ENCODE measurements at regions not wholly inside any gene's neighbourhood (a gene's known extent, or its start where the extent isn't known, plus 50 kb on each side); places are given as distances from the start of the nearest gene placed in this dataset.

DNA sequence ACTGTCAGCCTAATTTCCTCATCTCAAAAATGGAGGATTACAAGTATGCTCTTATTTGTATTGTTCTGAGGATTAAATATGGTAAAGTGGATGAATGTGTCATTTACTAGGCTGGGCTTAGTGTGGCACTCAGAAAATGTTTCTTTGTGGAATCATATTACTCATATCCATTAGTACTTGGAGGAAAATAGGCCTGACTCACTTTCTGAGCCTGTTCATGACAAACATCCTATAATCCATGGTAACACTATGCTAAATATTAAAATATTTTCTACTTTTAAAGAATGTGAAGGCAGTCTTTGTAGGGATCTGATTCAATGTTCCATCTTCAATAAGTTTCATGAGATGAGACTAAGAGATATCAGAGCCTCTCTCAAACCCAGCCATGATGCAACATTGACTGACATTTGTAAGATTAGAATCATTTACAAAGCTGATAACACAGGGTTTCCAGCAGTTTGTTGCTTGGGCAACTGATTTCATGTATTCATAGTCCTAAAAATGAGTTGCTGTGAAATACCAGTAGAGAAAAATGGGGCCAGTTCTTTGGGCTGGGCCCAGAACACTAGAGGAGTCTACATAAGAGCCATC is 1048.5 kb downstream of the NTRK3 start:
- no peak for TF ChIP-seq POLR2A (IDR thresholded peaks at IDR 0.05)
- TF ChIP-seq, protein P1, sequence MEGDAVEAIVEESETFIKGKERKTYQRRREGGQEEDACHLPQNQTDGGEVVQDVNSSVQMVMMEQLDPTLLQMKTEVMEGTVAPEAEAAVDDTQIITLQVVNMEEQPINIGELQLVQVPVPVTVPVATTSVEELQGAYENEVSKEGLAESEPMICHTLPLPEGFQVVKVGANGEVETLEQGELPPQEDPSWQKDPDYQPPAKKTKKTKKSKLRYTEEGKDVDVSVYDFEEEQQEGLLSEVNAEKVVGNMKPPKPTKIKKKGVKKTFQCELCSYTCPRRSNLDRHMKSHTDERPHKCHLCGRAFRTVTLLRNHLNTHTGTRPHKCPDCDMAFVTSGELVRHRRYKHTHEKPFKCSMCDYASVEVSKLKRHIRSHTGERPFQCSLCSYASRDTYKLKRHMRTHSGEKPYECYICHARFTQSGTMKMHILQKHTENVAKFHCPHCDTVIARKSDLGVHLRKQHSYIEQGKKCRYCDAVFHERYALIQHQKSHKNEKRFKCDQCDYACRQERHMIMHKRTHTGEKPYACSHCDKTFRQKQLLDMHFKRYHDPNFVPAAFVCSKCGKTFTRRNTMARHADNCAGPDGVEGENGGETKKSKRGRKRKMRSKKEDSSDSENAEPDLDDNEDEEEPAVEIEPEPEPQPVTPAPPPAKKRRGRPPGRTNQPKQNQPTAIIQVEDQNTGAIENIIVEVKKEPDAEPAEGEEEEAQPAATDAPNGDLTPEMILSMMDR (IDR thresholded peaks at IDR 0.05 in 8 of 11, conservative IDR thresholded peaks at IDR 0.05 in 3 of 11) = no peak
- no peak for TF ChIP-seq POLR2AphosphoS5 (IDR thresholded peaks at IDR 0.05)
